GM04504 (cell line): ENCODE measurements at regions not wholly inside any gene's neighbourhood (a gene's known extent, or its start where the extent isn't known, plus 50 kb on each side); places are given as distances from the start of the nearest gene placed in this dataset.

Source experiments
- DNase-seq: peaks from one replicate; pipeline ENCODE4 v3.0.0-alpha.2; 2012; ENCODE audit warnings: low read depth

DNA sequence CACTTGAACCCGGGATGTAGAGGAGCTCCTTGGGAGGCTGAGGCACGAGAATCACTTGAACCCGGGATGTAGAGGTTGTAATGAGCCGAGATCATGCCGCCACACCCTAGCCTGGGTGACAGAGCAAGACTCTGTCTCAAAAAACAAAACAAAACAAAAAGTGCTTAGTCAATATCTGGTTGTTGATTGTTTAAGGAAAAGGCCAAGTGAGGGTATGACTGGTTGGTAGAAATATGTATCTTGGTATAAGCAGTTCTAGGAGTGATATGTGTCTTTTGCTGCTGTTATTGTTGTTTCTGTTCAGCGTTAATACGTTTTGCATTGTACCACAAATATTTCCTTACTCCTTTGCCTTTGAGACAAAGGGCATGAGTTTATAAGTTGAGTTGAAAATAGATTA lies 210.7 kb upstream of the DMRT1 start:
- no peak for DNase-seq

DNA sequence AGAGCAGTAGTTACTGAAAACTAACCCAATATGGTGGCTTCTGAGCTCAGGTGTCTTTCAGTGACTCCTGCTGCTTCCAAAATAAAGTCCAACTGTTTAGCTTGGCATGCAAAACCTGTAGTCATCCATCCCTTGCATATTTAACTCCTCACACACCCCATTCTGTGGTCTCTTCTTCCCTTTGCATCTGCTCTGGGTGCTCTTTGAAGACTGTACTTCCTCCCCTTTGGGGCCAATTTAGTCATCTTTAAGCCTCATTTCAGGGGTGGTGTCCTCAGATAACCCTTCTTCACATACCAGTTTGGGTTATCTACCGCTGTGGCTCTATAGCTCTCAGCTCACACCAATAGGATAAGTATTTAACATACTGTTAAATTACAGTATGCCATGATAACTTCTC lies 209.9 kb upstream of the DMRT1 start:
- no peak for DNase-seq

DNA sequence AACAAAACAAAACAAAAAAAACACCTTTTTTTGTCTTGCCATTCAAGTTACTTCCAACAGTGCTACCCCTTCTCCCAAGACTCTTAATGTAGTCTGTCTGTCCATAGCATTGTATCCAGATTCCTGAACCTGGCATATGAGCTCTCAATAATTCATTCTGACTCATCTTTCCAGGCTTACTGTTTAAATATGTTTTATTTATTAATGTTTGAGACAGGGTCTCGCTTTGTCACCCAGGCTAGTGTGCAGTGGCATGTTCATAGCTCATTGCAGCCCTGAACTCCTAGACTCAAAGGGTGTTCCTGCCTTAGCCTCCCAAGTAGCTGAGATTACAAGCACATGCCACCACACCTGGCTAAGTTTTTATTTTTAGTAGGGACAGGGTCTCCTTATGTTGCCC lies 208.0 kb upstream of the DMRT1 start:
- DNase-seq = no peak

- DNase-seq = no peak
These were observed 204.4 kb upstream of the DMRT1 start for GRCh38 chr9:636931-637591.

DNA sequence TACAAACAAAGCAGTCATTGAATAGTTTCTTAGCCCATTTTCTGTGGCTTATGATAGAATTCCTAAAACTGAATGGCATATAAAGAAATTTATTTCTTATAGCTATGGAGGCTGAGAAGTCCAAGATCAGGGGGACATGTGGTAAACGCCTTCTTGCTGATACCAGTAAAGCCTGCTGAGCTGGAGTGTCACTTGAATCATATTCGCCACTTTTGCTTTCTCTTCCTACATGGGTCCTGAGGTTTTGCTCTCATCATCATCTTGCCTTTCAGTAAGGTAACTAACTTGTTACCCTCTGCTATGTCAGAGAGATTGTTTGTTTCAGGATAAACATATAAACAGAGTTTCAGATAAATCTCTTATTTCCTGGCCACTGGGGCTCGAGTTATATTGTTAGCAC lies 203.3 kb upstream of the DMRT1 start:
- no peak for DNase-seq

GRCh38 chr9:642014-642413 lies 199.5 kb upstream of the DMRT1 start:
- no peak for DNase-seq

- DNase-seq = no peak
These were observed 197.5 kb upstream of the DMRT1 start for GRCh38 chr9:643966-644365.

GRCh38 chr9:647522-647921 lies 194.0 kb upstream of the DMRT1 start:
- DNase-seq = no peak

GRCh38 chr9:649128-650074 lies 192.1 kb upstream of the DMRT1 start:
- no peak for DNase-seq

DNA sequence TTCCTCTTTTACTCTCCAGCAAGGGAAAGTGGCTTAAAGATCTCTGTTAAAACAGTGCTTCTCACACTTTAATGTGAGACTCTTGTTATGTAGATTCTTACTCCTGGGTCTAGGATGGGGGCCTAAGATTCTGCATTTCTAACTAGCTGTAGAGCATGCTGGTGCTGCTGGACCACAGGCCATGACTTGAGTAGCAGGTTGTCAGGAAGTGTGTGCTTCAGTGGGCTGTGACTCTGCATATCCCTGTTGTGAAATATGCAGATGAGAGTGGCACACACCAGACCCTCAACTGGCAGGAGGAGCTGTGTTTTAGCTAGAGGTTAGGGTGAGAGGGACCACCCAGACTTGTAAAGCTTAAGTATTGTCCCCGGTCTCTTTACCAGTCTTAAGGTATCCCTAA lies 191.1 kb upstream of the DMRT1 start:
- no peak for DNase-seq

DNA sequence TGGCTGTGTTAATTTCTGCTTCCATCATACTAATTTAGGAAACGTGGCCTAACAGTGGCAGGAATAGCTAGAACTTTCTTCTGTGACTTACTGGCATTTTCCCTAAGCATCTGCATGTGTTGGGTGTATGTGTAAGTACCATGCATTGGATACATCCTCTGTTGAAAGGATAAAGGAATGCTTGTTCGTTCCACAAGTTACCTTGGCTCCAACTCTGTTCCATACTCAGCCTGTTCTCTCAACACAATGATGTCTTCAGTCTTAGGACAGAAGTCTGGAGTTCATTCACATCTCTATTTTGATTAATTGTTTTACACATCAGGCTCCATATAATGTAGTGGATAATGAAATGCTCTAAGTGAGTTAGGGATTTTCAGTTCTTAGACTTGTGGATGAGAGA lies 190.1 kb upstream of the DMRT1 start:
- DNase-seq = no peak

DNA sequence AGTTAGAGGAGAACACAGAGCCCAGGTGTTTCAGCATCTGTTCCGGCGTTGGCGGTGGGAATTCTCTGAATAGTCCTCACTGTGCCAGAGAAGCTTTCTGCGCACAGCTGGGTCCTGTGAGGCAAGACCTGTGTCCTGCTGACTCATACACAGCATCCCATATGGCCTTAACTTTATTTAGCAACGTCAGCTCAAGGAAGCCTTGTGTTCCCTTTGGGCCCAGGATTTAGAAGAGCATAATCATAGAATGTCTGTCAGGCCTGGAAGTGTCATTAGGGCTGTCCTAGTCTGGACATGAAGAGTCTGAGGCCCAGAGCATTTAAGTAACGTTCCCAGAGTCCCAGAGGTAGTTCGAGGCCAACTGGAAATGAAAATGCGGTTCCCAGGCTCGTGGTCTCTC lies 188.6 kb upstream of the DMRT1 start:
- DNase-seq = no peak

DNA sequence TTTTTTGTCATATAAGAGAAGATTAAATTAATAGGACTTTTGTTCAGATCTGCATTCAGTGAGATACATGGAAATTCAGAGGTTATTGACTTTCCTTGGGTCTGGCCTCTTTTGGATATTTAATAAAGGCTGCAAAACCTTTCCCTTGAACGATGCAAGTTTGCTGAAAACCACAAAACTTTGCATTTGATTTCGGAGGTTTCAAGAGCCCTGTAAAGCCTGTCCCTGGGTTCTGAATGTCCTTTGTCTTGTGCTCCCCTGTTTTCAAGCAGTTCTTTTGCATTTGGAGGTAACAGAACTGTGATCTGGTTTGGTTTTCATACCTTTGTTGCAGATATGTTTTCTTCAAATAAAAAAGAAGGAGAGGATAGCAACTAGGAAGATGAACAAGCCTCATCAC lies 188.1 kb upstream of the DMRT1 start:
- DNase-seq = no peak

DNA sequence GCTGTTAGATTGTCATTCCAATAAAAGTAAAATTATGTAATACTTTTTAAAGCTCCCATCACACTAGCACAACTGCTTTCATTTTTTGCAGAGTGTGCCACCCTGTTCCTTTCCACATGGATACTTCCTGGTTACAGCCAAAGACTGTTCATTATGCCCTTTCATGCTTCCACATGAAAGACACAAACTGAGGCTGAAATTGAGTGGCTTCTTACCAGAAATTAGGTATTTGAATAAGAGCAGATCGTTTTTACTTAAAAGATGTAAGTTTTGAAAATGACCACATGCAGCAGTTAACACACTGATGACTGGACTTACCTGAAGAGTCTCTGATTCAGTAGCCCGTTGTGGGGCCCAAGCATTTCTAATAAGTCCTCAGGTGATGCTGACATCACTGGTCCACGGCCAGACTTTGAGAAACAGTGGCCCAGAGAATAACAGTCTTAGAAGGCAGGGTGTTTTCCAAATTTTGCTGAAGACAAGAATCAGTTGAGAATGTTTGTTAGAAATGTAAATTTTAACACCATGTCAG lies 187.6 kb upstream of the DMRT1 start:
- DNase-seq = no peak

DNA sequence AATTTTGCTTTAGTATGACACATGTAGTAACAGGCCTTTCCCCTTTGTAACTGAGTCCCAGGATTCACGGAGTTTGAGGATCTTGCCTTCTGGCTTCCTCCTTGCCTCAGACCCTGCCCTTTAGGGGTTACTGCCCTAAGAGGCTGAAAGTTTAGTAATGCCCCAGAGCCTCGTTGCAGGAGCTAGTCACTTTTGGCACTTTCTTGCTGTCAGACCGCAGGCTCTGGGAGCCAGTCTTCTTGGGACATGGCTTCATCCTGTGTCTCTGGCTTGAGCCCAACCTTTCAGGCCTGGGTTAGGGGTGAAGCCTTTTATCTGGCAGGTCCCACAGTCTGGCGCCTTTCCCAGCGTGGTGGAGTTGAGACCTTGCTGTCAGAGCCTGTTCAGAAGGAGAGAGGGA lies 185.6 kb upstream of the DMRT1 start:
- no peak for DNase-seq

- DNase-seq = no peak
These were observed 184.4 kb upstream of the DMRT1 start for GRCh38 chr9:656926-657568.

DNA sequence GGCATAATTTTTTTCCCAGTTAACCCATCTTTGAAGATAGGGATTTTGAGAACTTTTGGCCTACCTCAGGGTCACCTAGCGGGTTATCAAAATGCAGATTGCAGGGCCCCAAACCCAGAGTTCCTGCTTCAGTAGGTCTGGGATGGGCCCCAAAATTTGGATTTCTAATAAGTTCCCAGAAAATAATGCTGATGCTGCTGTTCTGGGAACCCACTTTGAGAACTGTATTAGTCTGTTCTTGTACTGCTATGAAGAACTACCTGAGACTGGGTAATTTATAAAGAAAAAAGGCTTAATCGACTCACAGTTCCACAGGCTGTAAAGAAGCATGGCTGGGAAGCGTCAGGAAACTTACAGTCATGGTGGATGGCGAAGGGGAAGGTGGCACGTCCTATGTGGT lies 182.2 kb upstream of the DMRT1 start:
- no peak for DNase-seq

DNA sequence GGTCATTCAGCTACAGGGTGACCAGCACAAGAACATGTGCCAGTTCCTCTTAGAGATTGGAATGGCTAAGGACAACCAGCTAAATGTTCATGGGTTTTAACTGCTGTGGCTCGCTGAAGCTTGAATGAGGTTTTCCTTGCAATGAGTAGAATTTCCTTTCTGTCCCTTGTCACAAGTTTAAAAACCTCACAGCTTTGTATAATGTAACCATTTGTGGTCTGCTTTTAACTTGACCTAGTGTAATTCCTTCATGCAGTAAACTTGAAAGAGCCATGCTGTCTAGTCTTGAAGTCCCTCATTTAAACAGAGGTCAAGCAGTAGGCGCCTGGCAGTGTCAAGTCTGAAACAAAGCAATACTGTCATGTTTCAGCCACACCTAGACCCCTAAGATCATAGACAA lies 181.3 kb upstream of the DMRT1 start:
- no peak for DNase-seq

DNA sequence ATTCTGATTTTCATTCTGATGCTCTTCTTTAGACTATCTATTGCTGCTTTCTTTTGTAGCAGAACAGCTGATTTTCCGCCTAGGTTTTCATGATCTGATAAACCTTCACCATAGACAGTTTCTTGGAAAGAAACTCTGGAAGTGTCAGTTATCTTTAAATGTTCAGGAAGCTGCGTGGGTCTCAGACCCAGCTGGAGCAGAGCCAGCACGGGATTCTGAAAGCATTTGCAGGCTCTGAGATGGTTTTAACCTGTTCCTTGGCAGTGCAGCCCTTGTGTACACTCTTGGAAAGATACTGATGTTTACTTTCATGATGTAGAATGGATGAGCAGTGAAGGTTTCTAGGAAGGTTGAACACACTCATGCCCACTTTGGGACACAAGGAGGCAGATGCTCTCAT lies 178.0 kb upstream of the DMRT1 start:
- no peak for DNase-seq

DNA sequence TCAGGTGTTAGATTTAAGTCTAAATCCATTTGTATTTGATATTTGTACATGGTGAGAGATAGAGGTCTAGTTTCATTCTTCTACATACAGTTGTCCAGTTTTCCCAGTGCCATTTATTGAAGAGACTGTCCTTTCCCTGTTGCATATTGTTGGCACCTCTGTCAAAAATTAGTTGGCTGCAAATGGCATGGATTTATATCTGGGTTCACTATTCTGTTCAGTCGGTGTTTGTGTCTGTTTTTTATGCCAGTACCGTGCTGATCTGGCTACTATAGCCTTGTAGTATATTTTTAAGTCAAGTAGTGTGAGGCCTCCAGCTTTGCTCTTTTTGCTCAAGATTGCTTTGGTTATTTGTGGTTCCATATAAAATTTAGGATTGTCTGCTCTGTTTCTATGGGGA lies 176.2 kb upstream of the DMRT1 start:
- no peak for DNase-seq

- DNase-seq = no peak
These were observed 169.5 kb upstream of the DMRT1 start for GRCh38 chr9:671997-672396.

GRCh38 chr9:672851-673250 lies 168.6 kb upstream of the DMRT1 start:
- no peak for DNase-seq
